Cardiac muscle cell (in vitro differentiated cells and primary cell): ENCODE measurements at regions not wholly inside any gene's neighbourhood (a gene's known extent, or its start where the extent isn't known, plus 50 kb on each side); places are given as distances from the start of the nearest gene placed in this dataset.
A peak's percentile ranks its signal among the peaks of the same experiment; 100 is the strongest.

Source experiments
- DNase-seq, 2 donors: peaks; one replicate each; pipeline versions ENCODE4 v3.0.0 to v3.0.0-alpha.2; 2010 to 2017; ENCODE audit warnings: low read depth in 1 of 2, low spot score in 1 of 2
- H3K27ac ChIP-seq: fragments of 200-600 bp; sonication (generic); 2 replicates; pipeline ENCODE4 v1.5.1; 2016
- H3K27me3 ChIP-seq: fragments of 200-600 bp; sonication (generic); 2 replicates; pipeline ENCODE4 v1.6.0; 2016; ENCODE audit warnings: control low read depth
- H3K36me3 ChIP-seq: fragments of 200-600 bp; sonication (generic); 2 replicates; pipeline ENCODE4 v1.5.1; 2016; ENCODE audit warnings: control low read depth
- H3K4me1 ChIP-seq: fragments of 200-600 bp; sonication (generic); 2 replicates; pipeline ENCODE4 v1.8.1; 2017; ENCODE audit warnings: low read depth, mild to moderate bottlenecking, mixed run types
- H3K4me3 ChIP-seq: fragments of 200-600 bp; sonication (generic); 2 replicates; pipeline ENCODE4 v1.5.1; 2016; ENCODE audit warnings: mild to moderate bottlenecking
- H3K9me3 ChIP-seq: fragments of 200-600 bp; sonication (generic); 2 replicates; pipeline ENCODE4 v1.5.1; 2017; ENCODE audit warnings: low read depth, mild to moderate bottlenecking, control low read depth
- CTCF ChIP-seq: IDR thresholded peaks from 2 replicates; pipeline ENCODE4 v1.5.1; 2012; ENCODE audit warnings: low read depth, mild to moderate bottlenecking, low read length

DNA sequence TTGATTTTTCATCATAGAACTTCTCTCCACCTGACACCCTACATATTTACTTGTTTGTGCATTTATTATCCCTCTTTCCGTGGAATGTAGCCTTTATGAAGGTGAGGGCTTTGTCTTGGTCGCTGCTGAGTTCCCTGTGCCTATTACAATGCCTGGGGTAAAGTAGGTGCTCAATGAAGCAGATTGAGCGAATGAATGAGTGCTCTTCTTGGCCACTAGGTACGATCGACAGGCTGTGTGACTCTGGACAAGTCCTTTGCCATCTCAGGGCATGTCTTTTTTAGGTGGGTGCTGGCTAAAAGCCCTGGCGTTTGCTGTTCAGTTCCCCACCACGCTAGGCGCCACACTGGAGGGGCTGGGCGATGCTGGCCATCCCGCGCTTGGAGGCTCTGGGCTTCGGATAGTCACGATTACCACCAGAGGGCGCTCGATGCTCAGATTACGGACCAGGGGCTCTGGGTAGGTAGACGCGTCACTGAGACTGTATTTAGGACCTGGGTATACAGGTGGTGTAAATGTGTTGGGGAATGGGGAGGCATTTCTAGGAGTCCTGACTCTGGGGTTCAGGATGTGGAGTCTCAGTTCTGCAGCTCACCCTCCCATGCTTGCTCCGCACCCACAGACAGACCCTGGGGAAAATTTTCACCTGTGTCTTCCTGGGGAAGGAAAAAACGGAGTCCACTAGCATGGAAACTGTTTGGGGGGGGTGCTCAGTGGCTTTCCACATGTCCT lies 71.0 kb upstream of the CSF3R start:
- Histone ChIP-seq H3K27me3 (peaks cover 45% of the 10 kb centered on the region), H3K9me3 (no peaks in the 10 kb centered on the region), H3K4me3 (no peak overlapping the region), H3K36me3 (no peaks in the 10 kb centered on the region), H3K27ac (no peak overlapping the region), H3K4me1 (no peaks in the 10 kb centered on the region)
- DNase-seq = peak; percentile 60 to 89
- peak; percentile 77 for TF ChIP-seq CTCF

GRCh38 chr1:36542962-36543515 lies 60.3 kb upstream of the CSF3R start:
- H3K4me3 ChIP-seq = no peak overlapping the region
- H3K27me3 ChIP-seq = peaks cover 3% of the 10 kb centered on the region
- no peak overlapping the region for H3K27ac ChIP-seq
- no peaks in the 10 kb centered on the region for H3K36me3 ChIP-seq
- H3K9me3 ChIP-seq = no peaks in the 10 kb centered on the region
- peak in 1 of 2 donors; percentile 34 for DNase-seq
- TF ChIP-seq CTCF = peak; percentile 26
- H3K4me1 ChIP-seq = no peaks in the 10 kb centered on the region

DNA sequence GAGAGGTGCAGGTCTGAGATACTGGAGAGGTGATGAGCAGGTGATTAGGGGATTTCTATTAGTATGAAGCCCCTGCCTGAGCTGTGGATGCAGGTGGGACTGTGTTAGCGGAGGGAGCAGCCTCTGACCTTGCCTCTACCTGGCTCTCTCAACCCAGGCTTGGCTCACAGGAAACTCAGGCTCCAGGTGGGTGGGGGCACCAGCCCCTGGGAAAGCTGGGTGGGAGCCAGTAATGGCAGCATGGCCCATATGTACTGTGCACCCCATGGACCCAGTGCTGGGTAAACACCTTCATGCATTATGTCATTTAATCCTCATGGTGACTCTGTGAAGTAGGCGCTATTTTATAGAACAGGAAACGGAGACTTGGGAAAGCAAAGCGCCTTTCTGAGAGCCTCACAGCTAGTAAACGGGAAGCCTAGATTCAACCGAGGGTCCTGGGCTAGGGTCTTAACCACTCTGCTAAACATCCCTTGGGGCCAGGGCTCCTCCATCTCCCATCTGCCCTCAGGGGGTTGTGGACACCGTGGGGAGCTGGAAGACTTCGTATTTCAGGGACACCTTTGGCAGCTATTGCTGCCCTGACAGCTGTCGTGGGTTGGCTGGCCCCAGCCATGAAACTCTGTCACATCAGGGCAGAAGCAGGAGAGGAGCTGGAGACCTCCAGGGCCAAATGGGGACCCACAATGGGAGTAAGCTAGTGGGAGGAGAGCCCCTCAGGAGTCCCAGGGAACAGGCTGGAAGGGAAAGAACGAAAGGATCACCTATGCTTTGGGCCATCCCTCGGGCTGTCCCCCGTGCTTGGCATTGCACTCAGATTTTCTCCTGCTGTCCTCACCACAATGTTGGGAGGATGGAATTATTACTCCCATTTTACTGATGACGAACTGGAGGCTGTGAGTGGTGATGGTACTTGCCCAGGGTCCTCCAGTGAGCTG lies 59.6 kb upstream of the CSF3R start:
- H3K27ac ChIP-seq = no peak overlapping the region
- no peaks in the 10 kb centered on the region for H3K4me1 ChIP-seq
- peaks cover under 1% of the 10 kb centered on the region for H3K27me3 ChIP-seq
- H3K4me3 ChIP-seq = no peak overlapping the region
- no peaks in the 10 kb centered on the region for H3K9me3 ChIP-seq
- DNase-seq = no peak
- no peak for TF ChIP-seq CTCF
- H3K36me3 ChIP-seq = no peaks in the 10 kb centered on the region

DNA sequence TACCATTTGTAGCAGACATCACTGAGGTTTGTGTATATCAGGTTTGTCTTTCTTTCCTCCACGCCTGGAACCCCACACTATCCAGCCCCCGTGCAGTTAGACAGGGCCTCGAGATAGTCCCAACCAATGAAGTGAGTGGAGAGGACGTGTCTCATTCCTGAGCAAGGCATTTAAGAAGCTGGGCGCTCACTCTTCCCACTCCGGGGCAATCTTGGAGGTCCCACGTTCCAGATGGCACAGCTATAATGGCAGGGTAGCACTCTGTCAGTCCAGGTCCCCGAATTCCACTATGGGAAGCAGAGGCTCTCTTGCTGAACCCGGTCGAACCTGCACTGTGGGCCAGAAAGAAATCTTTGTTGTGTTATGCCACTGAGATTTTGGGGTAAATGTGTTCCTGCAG lies 57.3 kb upstream of the CSF3R start:
- no peaks in the 10 kb centered on the region for H3K36me3 ChIP-seq
- no peak overlapping the region for H3K27ac ChIP-seq
- no peaks in the 10 kb centered on the region for H3K27me3 ChIP-seq
- H3K4me1 ChIP-seq = no peaks in the 10 kb centered on the region
- H3K4me3 ChIP-seq = no peak overlapping the region
- TF ChIP-seq CTCF = no peak
- no peaks in the 10 kb centered on the region for H3K9me3 ChIP-seq
- no peak for DNase-seq

DNA sequence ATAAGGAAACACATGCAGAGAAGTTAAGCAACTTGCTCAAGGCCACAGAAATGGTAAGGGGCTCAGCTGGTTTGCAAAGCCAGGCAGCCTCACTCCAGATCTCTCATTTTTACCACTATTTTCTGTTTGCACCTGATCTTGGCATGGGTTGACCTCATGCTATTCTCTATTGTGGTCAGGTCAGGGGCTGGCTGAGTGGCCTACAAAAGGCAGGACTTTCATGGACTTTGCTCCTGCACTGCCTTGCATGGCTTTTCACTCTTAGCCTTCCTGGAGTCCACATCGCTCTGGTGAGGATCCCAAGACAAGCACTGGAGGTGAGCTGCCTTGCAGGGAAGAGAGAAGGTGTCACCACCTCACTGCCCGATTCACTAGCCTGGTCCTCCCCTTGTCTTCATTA lies 56.8 kb upstream of the CSF3R start:
- Histone ChIP-seq H3K27ac (no peak overlapping the region), H3K36me3 (no peaks in the 10 kb centered on the region), H3K27me3 (no peaks in the 10 kb centered on the region), H3K4me1 (no peaks in the 10 kb centered on the region), H3K4me3 (no peak overlapping the region), H3K9me3 (no peaks in the 10 kb centered on the region)
- DNase-seq = no peak
- TF ChIP-seq CTCF = no peak
